Endothelial cell (in vitro differentiated cells): ENCODE measurements at regions not wholly inside any gene's neighbourhood (a gene's known extent, or its start where the extent isn't known, plus 50 kb on each side); places are given as distances from the start of the nearest gene placed in this dataset.

Experiments
- DNase-seq: peaks from one replicate; pipeline ENCODE4 v3.0.0; 2021; ENCODE audit warnings: low spot score
- H3K27ac Mint-ChIP-seq: one replicate; pipeline ENCODE4 v1.8.0; 2021; ENCODE audit warnings: mixed read lengths, inconsistent platforms; ENCODE audit not compliant: unreplicated experiment
- H3K27me3 Mint-ChIP-seq: one replicate; pipeline ENCODE4 v1.8.0; 2021; ENCODE audit warnings: mild to moderate bottlenecking, moderate library complexity, mixed read lengths, inconsistent platforms; ENCODE audit not compliant: unreplicated experiment
- H3K36me3 Mint-ChIP-seq: one replicate; pipeline ENCODE4 v1.8.0; 2021; ENCODE audit warnings: mild to moderate bottlenecking, low read depth, mixed read lengths, inconsistent platforms; ENCODE audit not compliant: unreplicated experiment
- H3K4me1 Mint-ChIP-seq: one replicate; pipeline ENCODE4 v1.8.0; 2021; ENCODE audit warnings: mild to moderate bottlenecking, mixed read lengths, inconsistent platforms; ENCODE audit not compliant: unreplicated experiment
- H3K4me3 Mint-ChIP-seq: one replicate; pipeline ENCODE4 v1.8.0; 2021; ENCODE audit warnings: mild to moderate bottlenecking, mixed read lengths, inconsistent platforms; ENCODE audit not compliant: unreplicated experiment
- H3K9me3 Mint-ChIP-seq: one replicate; pipeline ENCODE4 v1.8.0; 2021; ENCODE audit warnings: mixed read lengths, inconsistent platforms; ENCODE audit not compliant: unreplicated experiment
- CTCF ChIP-seq: fragments of 200-600 bp; sonication (generic); IDR thresholded peaks from one replicate; pipeline ENCODE4 v1.5.0; 2021; ENCODE audit warnings: antibody characterized with exemption; ENCODE audit not compliant: unreplicated experiment

- Mint-ChIP-seq H3K4me3 (no peak overlapping the region), H3K27ac (no peak overlapping the region), H3K4me1 (peaks cover 13% of the 10 kb centered on the region), H3K36me3 (no peaks in the 10 kb centered on the region), H3K9me3 (no peaks in the 10 kb centered on the region), H3K27me3 (no peaks in the 10 kb centered on the region)
- no peak for DNase-seq
- TF ChIP-seq CTCF = no peak
Measured at GRCh38 chr3:178233371-178234071, 302.7 kb upstream of the KCNMB2 start.

GRCh38 chr3:178236555-178237277 lies 299.5 kb upstream of the KCNMB2 start:
- Mint-ChIP-seq H3K4me1 (peaks cover 13% of the 10 kb centered on the region), H3K4me3 (no peak overlapping the region), H3K36me3 (no peaks in the 10 kb centered on the region), H3K27ac (no peak overlapping the region), H3K9me3 (no peaks in the 10 kb centered on the region), H3K27me3 (no peaks in the 10 kb centered on the region)
- no peak for TF ChIP-seq CTCF
- no peak for DNase-seq

GRCh38 chr3:178238179-178238578 lies 298.1 kb upstream of the KCNMB2 start:
- H3K4me1 Mint-ChIP-seq = peaks cover 13% of the 10 kb centered on the region
- DNase-seq = no peak

GRCh38 chr3:178244733-178245709 lies 291.2 kb upstream of the KCNMB2 start:
- H3K4me3 Mint-ChIP-seq = no peak overlapping the region
- H3K36me3 Mint-ChIP-seq = no peaks in the 10 kb centered on the region
- no peak for DNase-seq
- TF ChIP-seq CTCF = no peak
- no peak overlapping the region for H3K27ac Mint-ChIP-seq
- H3K9me3 Mint-ChIP-seq = no peaks in the 10 kb centered on the region
- H3K4me1 Mint-ChIP-seq = no peaks in the 10 kb centered on the region
- H3K27me3 Mint-ChIP-seq = no peaks in the 10 kb centered on the region

More at GRCh38 chr3:178238179-178238578, 298.1 kb upstream of the KCNMB2 start:
- Mint-ChIP-seq H3K36me3 (no peaks in the 10 kb centered on the region), H3K9me3 (no peaks in the 10 kb centered on the region), H3K4me3 (no peak overlapping the region), H3K27me3 (no peaks in the 10 kb centered on the region), H3K27ac (no peak overlapping the region)
- TF ChIP-seq CTCF = no peak
